Liver (tissue), 3 donors: ENCODE measurements at regions not wholly inside any gene's neighbourhood (a gene's known extent, or its start where the extent isn't known, plus 50 kb on each side); places are given as distances from the start of the nearest gene placed in this dataset.

Experiments used
- ATF3 ChIP-seq: IDR thresholded peaks from 2 replicates; pipeline ENCODE4 v1.6.1; 2016; ENCODE audit warnings: antibody characterized with exemption
- CTCF ChIP-seq: fragments of 150-350 bp; IDR thresholded peaks from 2 replicates; pipeline ENCODE4 v1.5.1; 2017; ENCODE audit warnings: improper control_type of control experiment, low read depth, low read length; ENCODE audit not compliant: missing input control
- EGR1 ChIP-seq, 2 donors: IDR thresholded peaks; 2 replicates each; pipeline ENCODE4 v1.6.1; 2016 to 2018; ENCODE audit warnings: antibody characterized with exemption in 2 of 2, low read depth in 2 of 2
- FOXA1 ChIP-seq: IDR thresholded peaks from 2 replicates; pipeline ENCODE4 v1.6.1; 2016; ENCODE audit warnings: antibody characterized with exemption
- FOXA2 ChIP-seq: IDR thresholded peaks from 2 replicates; pipeline ENCODE4 v1.6.1; 2016; ENCODE audit warnings: antibody characterized with exemption
- HNF4G ChIP-seq: IDR thresholded peaks from 2 replicates; pipeline ENCODE4 v1.6.1; 2016; ENCODE audit warnings: antibody characterized with exemption
- JUND ChIP-seq, 2 donors: IDR thresholded peaks; 2 replicates each; pipeline ENCODE4 v1.6.1; 2016; ENCODE audit warnings: antibody characterized with exemption in 2 of 2
- RAD21 ChIP-seq, 2 donors: IDR thresholded peaks; 2 replicates each; pipeline ENCODE4 v1.6.1; 2016; ENCODE audit warnings: antibody characterized with exemption in 2 of 2, mild to moderate bottlenecking in 2 of 2
- SP1 ChIP-seq: IDR thresholded peaks from 2 replicates; pipeline ENCODE4 v1.6.1; 2018; ENCODE audit warnings: antibody characterized with exemption, mild to moderate bottlenecking
- TAF1 ChIP-seq: conservative IDR thresholded peaks from 2 replicates; pipeline ENCODE4 v1.6.1; 2016; ENCODE audit warnings: antibody characterized with exemption, mild to moderate bottlenecking
- YY1 ChIP-seq: IDR thresholded peaks from 2 replicates; pipeline ENCODE4 v1.6.1; 2016; ENCODE audit warnings: antibody characterized with exemption, mild to moderate bottlenecking
- TF ChIP-seq, protein P1 (sequence below): IDR thresholded peaks from 2 replicates; pipeline ENCODE4 v1.6.1; 2016; ENCODE audit warnings: antibody characterized with exemption
- TF ChIP-seq, protein P2 (sequence below): IDR thresholded peaks from 2 replicates; pipeline ENCODE4 v1.6.1; 2016; ENCODE audit warnings: antibody characterized with exemption, mild to moderate bottlenecking
- donor health status: healthy.
- donor health status: healthy.

DNA sequence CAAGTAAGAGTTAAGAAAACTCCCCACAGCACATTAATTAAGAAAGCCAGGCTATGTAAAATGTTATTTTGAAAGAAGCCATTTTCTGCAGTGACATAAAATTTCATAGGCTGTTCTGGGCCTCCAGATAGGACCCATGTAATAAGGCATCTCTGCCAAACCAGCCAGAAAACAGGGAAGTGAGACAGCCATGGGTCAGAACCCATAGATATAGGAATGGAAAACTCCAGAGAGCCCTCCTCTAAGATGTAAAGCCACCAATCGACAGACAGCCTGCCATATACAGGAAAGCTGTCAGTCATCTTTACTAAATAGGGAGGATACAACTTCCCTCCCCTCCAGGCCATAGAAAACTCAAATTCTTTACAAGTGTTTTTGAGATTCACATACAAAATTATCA is 493.3 kb downstream of the COG6 start:
- no peak for TF ChIP-seq CTCF
- TF ChIP-seq EGR1 (IDR thresholded peaks at IDR 0.05; ENCODE audit: low read depth in 2 of 2), result no peak
- TF ChIP-seq, protein P1, sequence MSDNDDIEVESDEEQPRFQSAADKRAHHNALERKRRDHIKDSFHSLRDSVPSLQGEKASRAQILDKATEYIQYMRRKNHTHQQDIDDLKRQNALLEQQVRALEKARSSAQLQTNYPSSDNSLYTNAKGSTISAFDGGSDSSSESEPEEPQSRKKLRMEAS, result no peak
- TF ChIP-seq FOXA1, result no peak
- no peak for TF ChIP-seq HNF4G
- TF ChIP-seq YY1, result no peak
- no peak for TF ChIP-seq ATF3
- no peak for TF ChIP-seq SP1
- TF ChIP-seq FOXA2, result no peak
- no peak for TF ChIP-seq JUND (IDR thresholded peaks at IDR 0.05)
- TF ChIP-seq, protein P2, sequence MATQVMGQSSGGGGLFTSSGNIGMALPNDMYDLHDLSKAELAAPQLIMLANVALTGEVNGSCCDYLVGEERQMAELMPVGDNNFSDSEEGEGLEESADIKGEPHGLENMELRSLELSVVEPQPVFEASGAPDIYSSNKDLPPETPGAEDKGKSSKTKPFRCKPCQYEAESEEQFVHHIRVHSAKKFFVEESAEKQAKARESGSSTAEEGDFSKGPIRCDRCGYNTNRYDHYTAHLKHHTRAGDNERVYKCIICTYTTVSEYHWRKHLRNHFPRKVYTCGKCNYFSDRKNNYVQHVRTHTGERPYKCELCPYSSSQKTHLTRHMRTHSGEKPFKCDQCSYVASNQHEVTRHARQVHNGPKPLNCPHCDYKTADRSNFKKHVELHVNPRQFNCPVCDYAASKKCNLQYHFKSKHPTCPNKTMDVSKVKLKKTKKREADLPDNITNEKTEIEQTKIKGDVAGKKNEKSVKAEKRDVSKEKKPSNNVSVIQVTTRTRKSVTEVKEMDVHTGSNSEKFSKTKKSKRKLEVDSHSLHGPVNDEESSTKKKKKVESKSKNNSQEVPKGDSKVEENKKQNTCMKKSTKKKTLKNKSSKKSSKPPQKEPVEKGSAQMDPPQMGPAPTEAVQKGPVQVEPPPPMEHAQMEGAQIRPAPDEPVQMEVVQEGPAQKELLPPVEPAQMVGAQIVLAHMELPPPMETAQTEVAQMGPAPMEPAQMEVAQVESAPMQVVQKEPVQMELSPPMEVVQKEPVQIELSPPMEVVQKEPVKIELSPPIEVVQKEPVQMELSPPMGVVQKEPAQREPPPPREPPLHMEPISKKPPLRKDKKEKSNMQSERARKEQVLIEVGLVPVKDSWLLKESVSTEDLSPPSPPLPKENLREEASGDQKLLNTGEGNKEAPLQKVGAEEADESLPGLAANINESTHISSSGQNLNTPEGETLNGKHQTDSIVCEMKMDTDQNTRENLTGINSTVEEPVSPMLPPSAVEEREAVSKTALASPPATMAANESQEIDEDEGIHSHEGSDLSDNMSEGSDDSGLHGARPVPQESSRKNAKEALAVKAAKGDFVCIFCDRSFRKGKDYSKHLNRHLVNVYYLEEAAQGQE, result no peak
- TF ChIP-seq TAF1, result no peak
- no peak for TF ChIP-seq RAD21 (IDR thresholded peaks at IDR 0.05)
